ENCODE measurements at regions not wholly inside any gene's neighbourhood (a gene's known extent, or its start where the extent isn't known, plus 50 kb on each side); places are given as distances from the start of the nearest gene placed in this dataset.
A peak's percentile ranks its signal among the peaks of the same experiment; 100 is the strongest.

- DNase-seq (ENCODE audit: low spot score) = no peak
- H3K27ac ChIP-seq = no peak overlapping the region
- H3K27me3 ChIP-seq = no peaks in the 10 kb centered on the region
- no peaks in the 10 kb centered on the region for H3K9me3 ChIP-seq
- no peak overlapping the region for H3K4me3 ChIP-seq
- no peak for TF ChIP-seq CTCF (IDR thresholded peaks at IDR 0.05)
- no peaks in the 10 kb centered on the region for H3K4me1 ChIP-seq
- H3K36me3 ChIP-seq = no peaks in the 10 kb centered on the region
These were observed 293.1 kb upstream of the ID2 start for GRCh38 chr2:8388781-8389180.

- TF ChIP-seq CTCF (IDR thresholded peaks at IDR 0.05) = no peak
- H3K4me3 ChIP-seq = no peak overlapping the region
- peak overlapping the region in 1 of 2 donors; percentile 18 for H3K27ac ChIP-seq
- no peaks in the 10 kb centered on the region for H3K36me3 ChIP-seq
- H3K9me3 ChIP-seq = no peaks in the 10 kb centered on the region
- no peak for DNase-seq (ENCODE audit: low spot score)
- no peaks in the 10 kb centered on the region for H3K4me1 ChIP-seq
- H3K27me3 ChIP-seq = no peaks in the 10 kb centered on the region
These were observed 292.3 kb upstream of the ID2 start for GRCh38 chr2:8389431-8390108.

GRCh38 chr2:8391126-8391525 is 290.7 kb upstream of the ID2 start:
- no peaks in the 10 kb centered on the region for H3K27me3 ChIP-seq
- TF ChIP-seq CTCF (IDR thresholded peaks at IDR 0.05) = no peak

GRCh38 chr2:8391584-8391983 is 290.3 kb upstream of the ID2 start:
- no peak for DNase-seq (ENCODE audit: low spot score)
- no peaks in the 10 kb centered on the region for H3K9me3 ChIP-seq
- H3K36me3 ChIP-seq = no peaks in the 10 kb centered on the region
- no peaks in the 10 kb centered on the region for H3K4me1 ChIP-seq
- H3K4me3 ChIP-seq = no peak overlapping the region
- H3K27me3 ChIP-seq = no peaks in the 10 kb centered on the region
- no peak overlapping the region for H3K27ac ChIP-seq
- no peak for TF ChIP-seq CTCF (IDR thresholded peaks at IDR 0.05)

More at GRCh38 chr2:8391126-8391525, 290.7 kb upstream of the ID2 start:
- DNase-seq (ENCODE audit: low spot score) = no peak
- H3K27ac ChIP-seq = no peak overlapping the region
- H3K4me3 ChIP-seq = no peak overlapping the region
- H3K4me1 ChIP-seq = no peaks in the 10 kb centered on the region
- no peaks in the 10 kb centered on the region for H3K9me3 ChIP-seq
- no peaks in the 10 kb centered on the region for H3K36me3 ChIP-seq

- Histone ChIP-seq H3K4me3 (no peak overlapping the region), H3K4me1 (no peaks in the 10 kb centered on the region), H3K27ac (no peak overlapping the region), H3K36me3 (no peaks in the 10 kb centered on the region), H3K27me3 (no peaks in the 10 kb centered on the region), H3K9me3 (no peaks in the 10 kb centered on the region)
- no peak for DNase-seq (ENCODE audit: low spot score)
- TF ChIP-seq CTCF (IDR thresholded peaks at IDR 0.05) = no peak
These were observed 289.6 kb upstream of the ID2 start for GRCh38 chr2:8392098-8392866.

Data from right atrium auricular region (tissue), 2 donors.